ENCODE measurements at regions not wholly inside any gene's neighbourhood (a gene's known extent, or its start where the extent isn't known, plus 50 kb on each side); places are given as distances from the start of the nearest gene placed in this dataset.
A peak's percentile ranks its signal among the peaks of the same experiment; 100 is the strongest.
"Not testable (repeated sequence)": the region's sequence is repeated elsewhere in the genome, so short reads cannot be mapped to it uniquely, and the experiment has no call there.

DNA sequence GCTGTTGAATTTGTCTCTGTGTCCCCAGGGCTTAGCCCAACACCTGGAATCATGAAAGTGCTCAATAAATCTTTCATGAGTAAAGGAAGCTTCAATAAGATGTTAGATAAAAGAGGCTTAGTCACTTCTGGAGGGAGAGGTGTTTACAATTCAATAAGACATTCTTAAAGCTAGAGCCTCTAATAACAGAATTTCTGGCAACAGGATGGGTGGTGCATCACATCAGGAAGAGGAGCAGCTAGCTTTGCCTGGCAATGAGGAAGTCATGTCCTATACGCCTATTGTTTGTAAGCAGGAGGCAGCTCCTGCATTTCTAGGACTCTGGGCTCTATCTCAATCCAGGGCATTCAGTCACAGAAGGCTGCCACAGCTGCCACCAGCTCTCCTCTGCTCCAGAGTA lies 638.5 kb downstream of the EPM2A start:
- no TSS peak for BruUV-seq (replicated peaks)
- Histone ChIP-seq H3K9me3 (peaks cover 5% of the 10 kb centered on the region), H3K4me1 (no peaks in the 10 kb centered on the region), H3K27me3 (replicated peaks; ENCODE audit: control insufficient read depth, insufficient read depth, low read length) (no peaks in the 10 kb centered on the region), H3K36me3 (ENCODE audit: control insufficient read depth, insufficient read depth, low read length) (no peaks in the 10 kb centered on the region), H3K4me3 (ENCODE audit: low read depth, low read length) (no peak overlapping the region)
- Mint-ChIP-seq H3K4me3 (ENCODE audit: unreplicated experiment) (no peak overlapping the region), H3K27me3 (ENCODE audit: insufficient read depth, unreplicated experiment) (peaks cover 2% of the 10 kb centered on the region), H3K36me3 (ENCODE audit: insufficient read depth, unreplicated experiment) (no peaks in the 10 kb centered on the region), H3K4me1 (ENCODE audit: low read depth, unreplicated experiment) (no peaks in the 10 kb centered on the region), H3K27ac (ENCODE audit: unreplicated experiment) (no peak overlapping the region), H3K9me3 (ENCODE audit: unreplicated experiment) (peaks cover 25% of the 10 kb centered on the region)
- no peak for DNase-seq
- CTCF ChIA-PET, result no interaction called here
- TF ChIP-seq, protein P1, sequence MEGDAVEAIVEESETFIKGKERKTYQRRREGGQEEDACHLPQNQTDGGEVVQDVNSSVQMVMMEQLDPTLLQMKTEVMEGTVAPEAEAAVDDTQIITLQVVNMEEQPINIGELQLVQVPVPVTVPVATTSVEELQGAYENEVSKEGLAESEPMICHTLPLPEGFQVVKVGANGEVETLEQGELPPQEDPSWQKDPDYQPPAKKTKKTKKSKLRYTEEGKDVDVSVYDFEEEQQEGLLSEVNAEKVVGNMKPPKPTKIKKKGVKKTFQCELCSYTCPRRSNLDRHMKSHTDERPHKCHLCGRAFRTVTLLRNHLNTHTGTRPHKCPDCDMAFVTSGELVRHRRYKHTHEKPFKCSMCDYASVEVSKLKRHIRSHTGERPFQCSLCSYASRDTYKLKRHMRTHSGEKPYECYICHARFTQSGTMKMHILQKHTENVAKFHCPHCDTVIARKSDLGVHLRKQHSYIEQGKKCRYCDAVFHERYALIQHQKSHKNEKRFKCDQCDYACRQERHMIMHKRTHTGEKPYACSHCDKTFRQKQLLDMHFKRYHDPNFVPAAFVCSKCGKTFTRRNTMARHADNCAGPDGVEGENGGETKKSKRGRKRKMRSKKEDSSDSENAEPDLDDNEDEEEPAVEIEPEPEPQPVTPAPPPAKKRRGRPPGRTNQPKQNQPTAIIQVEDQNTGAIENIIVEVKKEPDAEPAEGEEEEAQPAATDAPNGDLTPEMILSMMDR (IDR thresholded peaks at IDR 0.05; ENCODE audit: insufficient read depth in 1 of 2, low read depth in 1 of 2, low read length in 1 of 2, severe bottlenecking in 1 of 2, unreplicated experiment in 1 of 2), result no peak
- POLR2A ChIA-PET, result no interaction called here
- intact Hi-C loops (cut with micrococcal nuclease; ENCODE audit: unreplicated experiment), result no loop called here

DNA sequence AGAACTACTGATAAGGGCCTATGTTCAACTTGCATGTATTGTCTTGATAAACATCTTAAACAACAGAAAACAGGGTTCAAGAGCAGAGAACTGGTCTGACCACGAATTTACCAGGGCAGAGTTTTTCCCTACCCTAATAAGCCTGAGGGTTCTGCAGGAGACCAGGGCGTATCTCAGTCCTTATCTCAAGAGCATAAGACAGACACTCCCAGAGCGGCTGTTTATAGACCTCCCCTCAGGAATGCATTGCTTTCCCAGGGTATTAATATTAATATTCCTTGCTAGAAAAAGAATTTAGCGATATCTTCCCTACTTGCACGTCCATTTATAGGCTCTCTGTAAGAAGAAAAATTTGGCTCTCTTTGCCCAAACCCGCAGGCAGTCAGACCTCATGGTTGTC lies 637.2 kb downstream of the EPM2A start:
- peak in 1 of 2 experiments; percentile 7 for DNase-seq
- H3K36me3 ChIP-seq (ENCODE audit: control insufficient read depth, insufficient read depth, low read length); H3K4me1 ChIP-seq; POLR2A ChIA-PET; H3K4me1 Mint-ChIP-seq (ENCODE audit: low read depth, unreplicated experiment); CTCF ChIA-PET; H3K4me3 ChIP-seq (ENCODE audit: low read depth, low read length); BruUV-seq (replicated peaks); H3K27ac Mint-ChIP-seq (ENCODE audit: unreplicated experiment); H3K27me3 Mint-ChIP-seq (ENCODE audit: insufficient read depth, unreplicated experiment); H3K4me3 Mint-ChIP-seq (ENCODE audit: unreplicated experiment); intact Hi-C loops (cut with micrococcal nuclease; ENCODE audit: unreplicated experiment); H3K27me3 ChIP-seq (replicated peaks; ENCODE audit: control insufficient read depth, insufficient read depth, low read length); H3K36me3 Mint-ChIP-seq (ENCODE audit: insufficient read depth, unreplicated experiment); H3K9me3 ChIP-seq: not testable (repeated sequence)
- peaks cover 25% of the 10 kb centered on the region for H3K9me3 Mint-ChIP-seq (ENCODE audit: unreplicated experiment)

DNA sequence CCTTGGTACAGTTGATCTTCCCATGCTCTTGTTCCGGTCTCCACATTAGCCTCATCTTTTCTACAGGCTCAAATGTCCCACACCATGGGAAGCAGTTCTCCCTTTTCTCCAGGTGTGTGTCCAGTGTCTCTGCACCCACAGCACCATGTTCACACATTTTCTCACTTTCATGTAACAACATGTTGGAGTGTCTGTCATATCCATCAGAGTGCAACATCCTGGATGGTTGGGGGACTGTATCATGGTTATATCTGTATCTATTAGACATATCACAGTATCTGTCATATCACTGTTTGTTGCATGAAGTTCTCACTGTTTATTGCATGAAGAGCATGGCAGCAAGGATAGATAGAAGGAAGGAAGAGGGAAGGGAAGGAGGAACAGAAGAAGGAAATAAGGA lies 635.6 kb downstream of the EPM2A start:
- Histone ChIP-seq H3K9me3 (peaks cover 5% of the 10 kb centered on the region), H3K4me1 (no peaks in the 10 kb centered on the region), H3K36me3 (ENCODE audit: control insufficient read depth, insufficient read depth, low read length) (no peaks in the 10 kb centered on the region), H3K27me3 (replicated peaks; ENCODE audit: control insufficient read depth, insufficient read depth, low read length) (no peaks in the 10 kb centered on the region), H3K4me3 (ENCODE audit: low read depth, low read length) (no peak overlapping the region)
- intact Hi-C loops (cut with micrococcal nuclease; ENCODE audit: unreplicated experiment), result no loop called here
- Mint-ChIP-seq H3K27ac (ENCODE audit: unreplicated experiment) (no peak overlapping the region), H3K9me3 (ENCODE audit: unreplicated experiment) (peaks cover 25% of the 10 kb centered on the region), H3K36me3 (ENCODE audit: insufficient read depth, unreplicated experiment) (no peaks in the 10 kb centered on the region), H3K4me3 (ENCODE audit: unreplicated experiment) (no peak overlapping the region), H3K27me3 (ENCODE audit: insufficient read depth, unreplicated experiment) (peaks cover 2% of the 10 kb centered on the region), H3K4me1 (ENCODE audit: low read depth, unreplicated experiment) (no peaks in the 10 kb centered on the region)
- BruUV-seq (replicated peaks), result no TSS peak
- TF ChIP-seq, protein P1 (IDR thresholded peaks at IDR 0.05; ENCODE audit: insufficient read depth in 1 of 2, low read depth in 1 of 2, low read length in 1 of 2, severe bottlenecking in 1 of 2, unreplicated experiment in 1 of 2), result no peak
- no peak for DNase-seq
- CTCF ChIA-PET, result no interaction called here
- POLR2A ChIA-PET, result no interaction called here

DNA sequence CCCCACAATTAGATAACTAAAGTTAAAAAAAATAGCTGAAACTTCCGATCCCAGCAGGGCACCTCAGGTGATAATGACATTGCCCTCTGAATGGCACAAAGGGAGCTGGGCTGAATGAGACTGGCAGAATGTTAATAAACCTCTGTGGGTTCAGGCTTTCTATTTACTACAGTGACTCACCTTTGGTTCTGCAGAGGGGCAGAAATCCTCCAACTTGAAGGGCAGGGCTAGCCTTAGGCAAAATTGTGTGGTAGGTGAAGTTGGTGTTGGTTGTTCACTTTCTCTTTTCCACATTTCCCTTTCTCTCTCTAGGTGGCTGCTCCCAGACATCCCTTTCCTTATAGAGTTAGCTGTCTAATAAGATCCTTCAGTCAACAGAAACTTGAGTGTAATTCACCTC lies 625.2 kb downstream of the EPM2A start:
- H3K4me1 ChIP-seq, result no peaks in the 10 kb centered on the region
- Mint-ChIP-seq H3K36me3 (ENCODE audit: insufficient read depth, unreplicated experiment) (no peaks in the 10 kb centered on the region), H3K4me1 (ENCODE audit: low read depth, unreplicated experiment) (no peaks in the 10 kb centered on the region), H3K4me3 (ENCODE audit: unreplicated experiment) (no peak overlapping the region), H3K9me3 (ENCODE audit: unreplicated experiment) (peaks cover 9% of the 10 kb centered on the region), H3K27ac (ENCODE audit: unreplicated experiment) (no peak overlapping the region), H3K27me3 (ENCODE audit: insufficient read depth, unreplicated experiment) (peaks cover 5% of the 10 kb centered on the region)
- BruUV-seq (replicated peaks), result no TSS peak
- intact Hi-C loops (cut with micrococcal nuclease; ENCODE audit: unreplicated experiment), result no loop called here
- no peaks in the 10 kb centered on the region for H3K27me3 ChIP-seq (replicated peaks; ENCODE audit: control insufficient read depth, insufficient read depth, low read length)
- TF ChIP-seq, protein P1 (IDR thresholded peaks at IDR 0.05; ENCODE audit: insufficient read depth in 1 of 2, low read depth in 1 of 2, low read length in 1 of 2, severe bottlenecking in 1 of 2, unreplicated experiment in 1 of 2), result no peak
- H3K36me3 ChIP-seq (ENCODE audit: control insufficient read depth, insufficient read depth, low read length), result no peaks in the 10 kb centered on the region
- H3K4me3 ChIP-seq (ENCODE audit: low read depth, low read length), result no peak overlapping the region
- no peak for DNase-seq
- ChIA-PET CTCF (no interaction called here), POLR2A (no interaction called here)
- no peaks in the 10 kb centered on the region for H3K9me3 ChIP-seq

DNA sequence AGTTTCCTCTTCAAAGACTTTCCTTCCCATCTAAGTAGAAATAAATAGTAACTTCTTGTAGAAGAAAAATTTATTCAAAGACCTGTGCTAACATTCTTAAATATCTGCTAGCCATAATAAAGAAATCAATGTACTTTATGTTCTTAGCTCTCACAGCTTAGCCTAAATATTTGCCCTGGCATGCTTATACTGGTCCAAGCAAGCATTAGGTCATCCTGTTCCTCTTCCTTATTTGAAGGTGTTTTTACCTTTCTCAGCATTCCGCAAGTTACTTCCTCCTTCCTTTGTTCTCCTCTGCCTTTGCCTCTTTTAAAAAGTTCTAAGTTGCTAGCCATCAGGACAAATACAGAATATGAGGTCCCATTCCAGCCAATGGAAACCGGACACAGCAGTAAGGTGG lies 623.9 kb downstream of the EPM2A start:
- H3K36me3 Mint-ChIP-seq (ENCODE audit: insufficient read depth, unreplicated experiment); H3K4me1 ChIP-seq; H3K27ac Mint-ChIP-seq (ENCODE audit: unreplicated experiment); POLR2A ChIA-PET; H3K4me1 Mint-ChIP-seq (ENCODE audit: low read depth, unreplicated experiment); CTCF ChIA-PET; H3K4me3 ChIP-seq (ENCODE audit: low read depth, low read length); H3K9me3 ChIP-seq; BruUV-seq (replicated peaks); H3K27me3 ChIP-seq (replicated peaks; ENCODE audit: control insufficient read depth, insufficient read depth, low read length); intact Hi-C loops (cut with micrococcal nuclease; ENCODE audit: unreplicated experiment); DNase-seq; H3K4me3 Mint-ChIP-seq (ENCODE audit: unreplicated experiment); H3K9me3 Mint-ChIP-seq (ENCODE audit: unreplicated experiment); H3K36me3 ChIP-seq (ENCODE audit: control insufficient read depth, insufficient read depth, low read length); H3K27me3 Mint-ChIP-seq (ENCODE audit: insufficient read depth, unreplicated experiment): not testable (repeated sequence)
